ENCODE measurements at regions not wholly inside any gene's neighbourhood (a gene's known extent, or its start where the extent isn't known, plus 50 kb on each side); places are given as distances from the start of the nearest gene placed in this dataset.
A peak's percentile ranks its signal among the peaks of the same experiment; 100 is the strongest.

DNA sequence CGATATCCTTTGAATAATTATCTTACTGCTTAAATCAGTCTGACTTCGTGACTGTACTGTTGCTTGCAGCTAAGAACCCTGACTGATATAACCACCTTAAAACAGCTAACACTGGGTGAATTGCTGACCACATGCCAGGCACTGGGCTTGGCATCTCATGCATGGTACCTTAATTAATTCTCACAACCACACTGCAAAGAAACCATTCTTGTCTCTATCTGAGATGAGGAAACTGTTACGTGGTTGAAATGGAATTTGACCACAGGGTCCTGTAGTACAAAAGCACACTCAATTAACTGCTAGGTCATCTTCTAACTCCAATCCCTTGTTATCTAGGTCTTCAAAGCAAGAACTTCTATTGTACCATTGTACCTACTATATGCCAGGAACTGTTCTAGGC, 92.7 kb upstream of the PRICKLE2 start:
- Histone ChIP-seq H3K36me3 (ENCODE audit: low read depth) (no peaks in the 10 kb centered on the region), H3K27me3 (ENCODE audit: insufficient read depth, poor library complexity, severe bottlenecking) (no peaks in the 10 kb centered on the region), H3K4me1 (ENCODE audit: insufficient read depth, poor library complexity, severe bottlenecking) (peaks cover 4% of the 10 kb centered on the region), H3K9me3 (ENCODE audit: severe bottlenecking) (no peaks in the 10 kb centered on the region), H3K27ac (ENCODE audit: poor library complexity, severe bottlenecking) (no peak overlapping the region), H3K4me3 (ENCODE audit: severe bottlenecking) (no peak overlapping the region)
- DNase-seq (ENCODE audit: low spot score), result no peak
- no peak for ATAC-seq (ENCODE audit: low read depth)
- TF ChIP-seq, protein P1, sequence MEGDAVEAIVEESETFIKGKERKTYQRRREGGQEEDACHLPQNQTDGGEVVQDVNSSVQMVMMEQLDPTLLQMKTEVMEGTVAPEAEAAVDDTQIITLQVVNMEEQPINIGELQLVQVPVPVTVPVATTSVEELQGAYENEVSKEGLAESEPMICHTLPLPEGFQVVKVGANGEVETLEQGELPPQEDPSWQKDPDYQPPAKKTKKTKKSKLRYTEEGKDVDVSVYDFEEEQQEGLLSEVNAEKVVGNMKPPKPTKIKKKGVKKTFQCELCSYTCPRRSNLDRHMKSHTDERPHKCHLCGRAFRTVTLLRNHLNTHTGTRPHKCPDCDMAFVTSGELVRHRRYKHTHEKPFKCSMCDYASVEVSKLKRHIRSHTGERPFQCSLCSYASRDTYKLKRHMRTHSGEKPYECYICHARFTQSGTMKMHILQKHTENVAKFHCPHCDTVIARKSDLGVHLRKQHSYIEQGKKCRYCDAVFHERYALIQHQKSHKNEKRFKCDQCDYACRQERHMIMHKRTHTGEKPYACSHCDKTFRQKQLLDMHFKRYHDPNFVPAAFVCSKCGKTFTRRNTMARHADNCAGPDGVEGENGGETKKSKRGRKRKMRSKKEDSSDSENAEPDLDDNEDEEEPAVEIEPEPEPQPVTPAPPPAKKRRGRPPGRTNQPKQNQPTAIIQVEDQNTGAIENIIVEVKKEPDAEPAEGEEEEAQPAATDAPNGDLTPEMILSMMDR (IDR thresholded peaks at IDR 0.05; ENCODE audit: poor library complexity, severe bottlenecking), result no peak

DNA sequence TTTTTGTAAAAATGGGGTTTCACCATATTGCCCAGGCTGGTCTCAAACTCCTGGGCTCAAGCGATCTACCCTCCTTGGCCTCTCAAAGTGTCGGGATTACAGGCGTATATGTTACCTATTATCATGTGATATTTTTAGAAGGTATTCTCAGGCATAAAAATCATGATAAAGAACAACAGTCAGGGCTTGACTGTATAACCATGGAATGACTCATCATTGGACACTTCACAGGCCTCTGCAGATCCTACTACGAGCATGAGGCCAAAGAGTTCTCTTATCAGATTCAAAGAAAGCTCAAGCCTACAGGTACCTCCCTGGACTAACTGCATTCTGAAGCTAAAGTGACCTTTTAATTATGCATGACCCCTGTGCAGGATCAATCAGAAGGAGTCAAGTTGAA, 91.7 kb upstream of the PRICKLE2 start:
- Histone ChIP-seq H3K36me3 (ENCODE audit: low read depth) (no peaks in the 10 kb centered on the region), H3K27ac (ENCODE audit: poor library complexity, severe bottlenecking) (no peak overlapping the region), H3K27me3 (ENCODE audit: insufficient read depth, poor library complexity, severe bottlenecking) (no peaks in the 10 kb centered on the region), H3K4me3 (ENCODE audit: severe bottlenecking) (no peak overlapping the region), H3K9me3 (ENCODE audit: severe bottlenecking) (no peaks in the 10 kb centered on the region), H3K4me1 (ENCODE audit: insufficient read depth, poor library complexity, severe bottlenecking) (peaks cover 4% of the 10 kb centered on the region)
- TF ChIP-seq, protein P1 (IDR thresholded peaks at IDR 0.05; ENCODE audit: poor library complexity, severe bottlenecking), result no peak
- ATAC-seq (ENCODE audit: low read depth) (peak; percentile 57; the same call in 1 of the 3 replicates), DNase-seq (ENCODE audit: low spot score) (no peak)

DNA sequence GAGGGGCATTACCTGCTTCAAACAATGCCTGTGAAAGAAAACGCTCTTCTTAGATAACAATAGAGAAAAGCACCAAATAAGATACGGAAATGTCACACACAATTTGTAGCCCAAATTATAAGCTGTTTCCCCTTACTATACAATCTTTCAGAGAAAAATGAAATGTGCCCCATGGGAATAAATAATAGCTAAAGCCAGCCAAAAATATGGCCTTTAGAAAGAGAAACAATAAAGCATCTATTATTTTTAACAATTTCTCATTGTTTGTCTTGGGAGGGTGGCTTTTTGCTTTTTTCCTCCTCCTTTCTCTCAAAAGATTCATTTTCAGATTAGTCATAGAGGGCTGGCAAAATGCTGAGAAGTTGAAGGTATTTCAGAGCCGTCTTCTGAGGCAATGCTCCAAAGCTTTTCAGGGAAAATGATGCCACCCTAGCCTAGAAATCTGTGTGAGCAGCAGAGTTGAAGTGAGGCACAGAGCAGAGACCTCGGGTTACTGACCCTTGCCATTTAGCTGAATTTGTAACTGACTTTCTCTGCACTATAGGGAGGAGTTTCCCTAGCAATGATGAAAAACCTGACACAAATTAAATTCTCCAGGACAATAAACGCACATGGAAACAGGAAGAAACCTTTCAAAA, 86.3 kb upstream of the PRICKLE2 start:
- ATAC-seq (ENCODE audit: low read depth), result 0 out of 3 replicates have a peak, but pooled peaks have one; percentile 19
- H3K27me3 ChIP-seq (ENCODE audit: insufficient read depth, poor library complexity, severe bottlenecking), result no peaks in the 10 kb centered on the region
- no peak for DNase-seq (ENCODE audit: low spot score)
- H3K27ac ChIP-seq (ENCODE audit: poor library complexity, severe bottlenecking), result no peak overlapping the region
- no peaks in the 10 kb centered on the region for H3K9me3 ChIP-seq (ENCODE audit: severe bottlenecking)
- H3K4me3 ChIP-seq (ENCODE audit: severe bottlenecking), result no peak overlapping the region
- H3K36me3 ChIP-seq (ENCODE audit: low read depth), result no peaks in the 10 kb centered on the region
- TF ChIP-seq, protein P1 (IDR thresholded peaks at IDR 0.05; ENCODE audit: poor library complexity, severe bottlenecking), result no peak
- H3K4me1 ChIP-seq (ENCODE audit: insufficient read depth, poor library complexity, severe bottlenecking), result no peaks in the 10 kb centered on the region

DNA sequence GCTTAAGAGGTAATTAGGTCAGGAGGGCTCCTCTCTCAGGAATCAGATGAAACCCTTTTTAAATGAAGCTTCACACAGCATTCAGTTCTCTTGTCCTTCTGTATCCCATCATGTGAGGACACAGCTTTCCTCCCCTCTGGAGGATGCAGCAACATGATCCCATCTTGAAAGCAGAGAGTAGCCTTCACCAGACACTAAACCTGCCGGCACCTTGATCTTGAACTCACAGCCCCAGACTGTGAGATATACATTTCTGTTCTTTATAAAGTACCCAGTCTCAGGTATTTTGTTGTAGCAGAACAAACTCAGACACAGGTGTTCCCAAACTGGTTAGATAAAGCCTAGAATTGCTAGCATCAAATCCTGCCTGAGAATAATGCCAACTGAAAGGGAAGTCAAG, 83.7 kb upstream of the PRICKLE2 start:
- TF ChIP-seq, protein P1 (IDR thresholded peaks at IDR 0.05; ENCODE audit: poor library complexity, severe bottlenecking), result no peak
- Histone ChIP-seq H3K9me3 (ENCODE audit: severe bottlenecking) (no peaks in the 10 kb centered on the region), H3K27ac (ENCODE audit: poor library complexity, severe bottlenecking) (no peak overlapping the region), H3K4me3 (ENCODE audit: severe bottlenecking) (no peak overlapping the region), H3K36me3 (ENCODE audit: low read depth) (no peaks in the 10 kb centered on the region), H3K27me3 (ENCODE audit: insufficient read depth, poor library complexity, severe bottlenecking) (no peaks in the 10 kb centered on the region), H3K4me1 (ENCODE audit: insufficient read depth, poor library complexity, severe bottlenecking) (no peaks in the 10 kb centered on the region)
- DNase-seq (ENCODE audit: low spot score) (no peak), ATAC-seq (ENCODE audit: low read depth) (no peak)

DNA sequence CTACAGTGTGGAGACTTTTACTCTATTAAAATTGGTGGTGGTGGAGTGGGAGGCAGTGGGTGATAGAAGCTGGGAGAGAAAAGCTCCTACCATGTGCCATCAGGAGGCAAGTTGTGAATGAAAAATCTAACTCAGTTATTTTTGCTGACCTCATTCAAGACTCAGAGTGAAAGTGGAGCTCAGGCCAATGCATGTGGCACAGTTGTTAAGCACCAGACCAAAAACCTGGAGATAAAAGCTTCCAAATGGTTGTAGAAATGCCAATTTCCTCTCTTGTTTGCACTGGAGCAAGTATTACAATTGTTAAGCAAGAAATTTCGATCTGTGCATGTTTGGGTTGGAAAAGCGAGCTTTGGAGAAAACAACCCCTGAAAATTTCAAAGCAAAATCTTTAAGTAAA, 81.5 kb upstream of the PRICKLE2 start:
- Histone ChIP-seq H3K36me3 (ENCODE audit: low read depth) (no peaks in the 10 kb centered on the region), H3K4me3 (ENCODE audit: severe bottlenecking) (no peak overlapping the region), H3K27ac (ENCODE audit: poor library complexity, severe bottlenecking) (no peak overlapping the region), H3K9me3 (ENCODE audit: severe bottlenecking) (no peaks in the 10 kb centered on the region), H3K4me1 (ENCODE audit: insufficient read depth, poor library complexity, severe bottlenecking) (no peaks in the 10 kb centered on the region), H3K27me3 (ENCODE audit: insufficient read depth, poor library complexity, severe bottlenecking) (no peaks in the 10 kb centered on the region)
- ATAC-seq (ENCODE audit: low read depth) (no peak), DNase-seq (ENCODE audit: low spot score) (no peak)
- TF ChIP-seq, protein P1 (IDR thresholded peaks at IDR 0.05; ENCODE audit: poor library complexity, severe bottlenecking), result no peak
